ENCODE measurements at regions not wholly inside any gene's neighbourhood (a gene's known extent, or its start where the extent isn't known, plus 50 kb on each side); places are given as distances from the start of the nearest gene placed in this dataset.

GRCh38 chr16:13621639-13622038 is 298.3 kb upstream of the ERCC4 start:
- Histone ChIP-seq H3K27me3 (ENCODE audit: insufficient read depth) (no peaks in the 10 kb centered on the region), H3K27ac (ENCODE audit: low read depth in 2 of 2, low read length in 1 of 2) (no peak overlapping the region), H3K4me2 (no peak overlapping the region), H3K4me3 (ENCODE audit: low read depth in 2 of 2, low read length in 1 of 2) (no peak overlapping the region), H3F3A (replicated peaks; ENCODE audit: insufficient read depth) (no peaks in the 10 kb centered on the region), H2AFZ (ENCODE audit: low read depth) (no peak overlapping the region), H3K36me3 (replicated peaks in 1 of 2; ENCODE audit: control insufficient read depth in 1 of 2, insufficient read depth in 2 of 2, low read length in 1 of 2) (no peaks in the 10 kb centered on the region), H3K79me2 (ENCODE audit: insufficient read depth) (no peaks in the 10 kb centered on the region), H3K9ac (no peak overlapping the region), H3K4me1 (ENCODE audit: control insufficient read depth in 1 of 2, insufficient read depth in 2 of 2, low read depth in 1 of 2, low read length in 1 of 2) (no peaks in the 10 kb centered on the region), H3K9me3 (no peaks in the 10 kb centered on the region), H4K20me1 (ENCODE audit: insufficient read depth) (no peaks in the 10 kb centered on the region), H3K9me2 (no peaks in the 10 kb centered on the region)
- DNase-seq = no peak
- POLR2A ChIA-PET = no interaction called here
- 0% methylated on average over 1 of the region's 1 CpG for WGBS (ENCODE audit: low lambda C conversion rate)
- TF ChIP-seq MXI1 (IDR thresholded peaks at IDR 0.05; ENCODE audit: low read depth, low read length) (no peak), MAX (IDR thresholded peaks at IDR 0.05; ENCODE audit: low read depth) (no peak), FOSL2 (IDR thresholded peaks at IDR 0.05; ENCODE audit: borderline replicate concordance, low read depth) (no peak), REST (IDR thresholded peaks at IDR 0.05; ENCODE audit: low read depth, low read length) (no peak), ZBTB33 (IDR thresholded peaks at IDR 0.05; ENCODE audit: borderline replicate concordance, low read depth) (no peak), GATA2 (CRISPR knock-in tag; IDR thresholded peaks at IDR 0.05) (no peak), SIN3A (IDR thresholded peaks at IDR 0.05; ENCODE audit: borderline replicate concordance, low read depth, low read length) (no peak), TCF12 (IDR thresholded peaks at IDR 0.05) (no peak), CTCF (IDR thresholded peaks at IDR 0.05) (no peak), POLR2AphosphoS5 (IDR thresholded peaks at IDR 0.05; ENCODE audit: low read depth, low read length) (no peak), JUND (IDR thresholded peaks at IDR 0.05) (no peak), FOXM1 (IDR thresholded peaks at IDR 0.05; ENCODE audit: low read depth) (no peak), RXRA (IDR thresholded peaks at IDR 0.05; ENCODE audit: borderline replicate concordance, low read depth) (no peak), GABPA (IDR thresholded peaks at IDR 0.05; ENCODE audit: low read depth) (no peak), PBX3 (IDR thresholded peaks at IDR 0.05) (no peak), SMC3 (IDR thresholded peaks at IDR 0.05; ENCODE audit: low read depth, low read length) (no peak), CHD2 (IDR thresholded peaks at IDR 0.05; ENCODE audit: low read length, partially characterized antibody) (no peak)
- CTCF ChIA-PET = no interaction called here

All from SK-N-SH (cell line).